ENCODE measurements at regions not wholly inside any gene's neighbourhood (a gene's known extent, or its start where the extent isn't known, plus 50 kb on each side); places are given as distances from the start of the nearest gene placed in this dataset.
"Not testable (repeated sequence)": the region's sequence is repeated elsewhere in the genome, so short reads cannot be mapped to it uniquely, and the experiment has no call there.

GRCh38 chrX:111041018-111041462 is 55.0 kb upstream of the PAK3 start:
- peak; percentile 51 to 81 for DNase-seq

DNA sequence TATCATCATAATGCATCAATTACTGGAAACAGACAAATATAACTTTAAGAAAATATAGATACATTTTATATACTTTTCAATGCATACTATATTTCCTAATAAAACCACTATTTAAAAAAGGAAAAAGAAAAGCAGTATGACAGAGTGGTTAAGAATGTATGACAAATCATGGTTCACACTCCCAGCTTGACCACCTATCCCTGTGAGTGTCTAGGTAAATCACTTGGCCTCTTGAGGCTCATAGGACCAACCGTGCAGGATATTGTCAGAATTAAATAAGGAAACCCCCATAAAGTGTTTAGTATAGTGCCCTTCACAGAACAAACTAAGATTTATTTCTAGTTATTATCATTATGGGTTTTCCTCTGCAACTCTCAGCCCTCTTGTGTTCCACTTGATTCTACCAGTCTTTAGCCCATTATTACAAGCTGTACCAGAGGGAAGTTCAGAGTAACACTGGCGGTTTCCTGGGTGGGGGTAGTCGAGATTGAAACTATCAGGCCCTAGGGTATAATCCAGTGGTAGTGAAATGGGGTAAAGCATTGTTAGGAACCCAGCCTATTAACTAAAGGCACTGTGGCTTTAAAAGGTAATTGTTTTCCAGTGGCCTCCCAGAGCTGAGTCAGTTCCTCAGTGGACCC is 55.5 kb upstream of the PAK3 start:
- peak in 1 of 2 experiments; percentile 51 for DNase-seq

- DNase-seq, result no peak
Observed at GRCh38 chrX:111039606-111040005, 56.4 kb upstream of the PAK3 start.

DNA sequence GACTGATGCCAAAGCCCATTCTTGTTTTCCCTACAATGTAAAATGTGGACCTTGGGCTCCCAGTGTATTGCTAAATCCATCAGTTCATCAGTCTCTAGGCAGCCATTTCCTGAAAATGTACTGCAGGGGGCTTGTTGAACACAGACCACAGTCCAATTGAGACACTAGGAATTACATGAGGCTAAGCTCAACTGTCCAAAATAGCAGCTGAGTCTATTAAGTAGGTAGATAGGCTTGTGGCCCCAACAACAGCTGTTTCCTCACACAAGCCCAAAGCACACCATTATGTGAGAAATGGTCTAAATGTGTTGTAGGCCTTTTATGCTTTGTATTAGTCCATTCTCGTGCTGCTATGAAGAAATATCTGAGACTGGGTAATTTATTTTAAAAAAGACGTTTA is 60.0 kb upstream of the PAK3 start:
- DNase-seq, result no peak

DNA sequence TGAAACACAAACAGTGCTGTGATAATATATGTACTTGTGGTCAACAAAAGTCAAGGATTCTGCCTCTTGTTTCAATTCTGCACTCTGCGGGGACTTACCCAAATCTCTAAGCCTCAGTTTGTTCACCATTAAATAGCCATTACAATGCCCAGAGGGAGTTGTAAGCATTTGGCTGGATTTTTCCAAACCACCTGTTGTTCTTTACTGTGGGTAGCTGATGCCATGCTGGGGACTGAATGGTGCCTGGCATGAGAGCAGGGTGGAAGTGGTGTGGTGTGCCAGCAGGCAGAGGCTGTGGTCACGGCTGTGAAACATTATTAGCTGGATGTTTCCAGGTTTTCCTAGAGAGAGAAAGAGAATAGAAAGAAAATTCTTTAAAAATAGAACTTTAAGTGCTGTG is 60.7 kb upstream of the PAK3 start:
- DNase-seq, result no peak

- not testable (repeated sequence) for DNase-seq
Observed at GRCh38 chrX:111022998-111023397, 73.0 kb upstream of the PAK3 start.

- no peak for DNase-seq
Observed at GRCh38 chrX:111020283-111020682, 75.7 kb upstream of the PAK3 start.

GRCh38 chrX:111013778-111014455 is 82.1 kb upstream of the PAK3 start:
- no peak for DNase-seq

- no peak for DNase-seq
Observed at GRCh38 chrX:111010111-111010510, 85.9 kb upstream of the PAK3 start.

DNA sequence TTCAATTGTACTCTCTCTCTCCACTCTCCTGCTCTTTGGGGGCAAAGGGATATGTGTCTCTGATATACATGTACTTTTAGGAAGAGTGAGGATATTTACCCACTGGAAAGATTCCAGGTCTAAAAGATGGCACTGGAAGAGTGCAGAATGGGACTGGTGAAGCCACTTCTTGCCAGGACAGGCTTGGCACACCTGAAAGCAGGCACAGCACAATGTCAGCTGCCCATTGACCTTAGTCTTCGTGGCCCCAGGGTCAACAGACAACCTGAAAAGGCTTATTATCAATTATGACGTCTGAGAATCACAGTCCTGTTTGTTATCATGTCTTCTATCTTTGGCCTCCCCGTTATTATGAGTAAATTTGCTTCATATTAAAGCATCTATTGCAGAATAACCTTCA is 86.7 kb upstream of the PAK3 start:
- no peak for DNase-seq

DNA sequence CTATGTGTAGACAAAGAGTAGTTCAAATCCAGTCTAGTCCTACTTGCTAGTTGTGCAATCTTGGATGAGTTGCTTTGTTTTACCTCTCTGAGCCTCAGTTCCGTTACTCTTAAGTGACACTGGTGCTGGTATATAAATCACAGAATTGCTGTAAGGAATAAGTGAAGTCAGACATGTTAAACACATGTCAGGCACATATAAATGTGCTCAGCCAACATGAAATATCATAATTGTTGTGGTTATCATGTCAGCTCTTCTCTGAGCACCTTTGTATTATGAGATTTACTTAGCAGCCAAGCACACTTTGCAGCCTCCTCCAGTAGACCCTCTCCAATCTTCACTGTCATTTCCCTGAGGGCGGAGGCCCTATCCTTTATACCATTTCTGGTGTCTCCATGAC is 87.9 kb upstream of the PAK3 start:
- no peak for DNase-seq

DNA sequence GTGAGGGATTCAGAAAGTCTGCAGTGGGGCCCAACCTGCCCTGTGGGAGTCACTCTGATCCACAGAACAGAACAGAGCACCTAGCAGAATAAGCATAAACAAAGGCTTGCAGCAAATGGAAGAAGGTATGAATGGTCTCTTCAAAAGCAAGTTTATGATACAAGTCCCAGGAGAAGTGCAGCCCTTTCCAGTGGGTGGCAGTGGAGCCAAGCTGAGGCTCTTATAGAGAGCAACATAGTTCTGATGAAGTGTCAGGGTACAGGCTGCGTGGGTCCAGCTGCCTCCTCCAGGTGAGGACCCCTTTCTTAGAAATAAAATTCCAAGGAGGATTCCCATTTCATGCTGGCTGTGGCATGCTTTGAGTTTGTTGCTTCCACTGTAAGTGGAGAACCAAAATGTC is 88.8 kb upstream of the PAK3 start:
- peak; percentile 0 to 6 for DNase-seq

GRCh38 chrX:111006116-111006515 is 89.9 kb upstream of the PAK3 start:
- peak; percentile 30 to 33 for DNase-seq

DNA sequence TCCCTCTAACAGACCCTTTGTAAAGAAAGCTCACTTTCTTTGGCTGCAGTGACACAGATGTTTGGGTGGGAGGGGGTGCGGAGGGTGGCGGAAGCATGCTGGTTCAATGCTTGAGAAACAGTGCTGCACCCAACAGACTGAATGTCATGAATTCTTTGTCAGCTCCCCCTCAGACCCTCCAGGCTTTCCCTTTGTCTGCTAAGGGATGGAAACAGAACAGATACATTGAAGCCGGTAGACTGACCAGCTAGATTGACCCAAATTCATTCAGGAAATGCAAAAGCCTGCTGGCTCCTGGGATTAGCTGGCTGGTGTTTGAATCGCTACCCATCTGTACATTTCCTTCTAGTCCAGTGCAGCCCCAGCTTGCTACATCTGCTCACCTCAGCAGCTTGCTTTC is 90.8 kb upstream of the PAK3 start:
- no peak for DNase-seq

GRCh38 chrX:111003118-111003517 is 92.9 kb upstream of the PAK3 start:
- DNase-seq, result no peak

- peak; percentile 2 to 10 for DNase-seq
Observed at GRCh38 chrX:110992611-110993010, 103.4 kb upstream of the PAK3 start.

DNA sequence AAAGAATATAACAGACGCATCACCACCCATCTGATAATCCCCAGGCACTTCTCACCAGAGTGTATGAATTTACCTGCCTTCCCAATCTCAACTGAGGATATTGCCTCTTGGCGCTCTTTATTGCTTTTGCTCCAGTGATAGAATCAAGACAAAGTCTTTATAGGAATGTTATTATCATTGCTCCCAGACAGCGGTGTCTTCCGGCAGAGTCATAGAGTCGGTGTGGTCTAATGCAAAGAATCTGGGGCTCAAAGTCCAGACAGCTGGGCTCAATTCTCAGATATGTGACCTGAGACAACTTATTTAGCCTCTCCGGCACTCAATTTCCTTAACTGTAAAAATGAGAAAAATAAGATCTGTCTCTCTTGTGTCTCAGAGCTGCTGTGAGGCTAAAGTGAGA is 106.1 kb upstream of the PAK3 start:
- DNase-seq, result no peak

- DNase-seq, result peak; percentile 16 to 23
Observed at GRCh38 chrX:110989447-110989846, 106.5 kb upstream of the PAK3 start.

DNA sequence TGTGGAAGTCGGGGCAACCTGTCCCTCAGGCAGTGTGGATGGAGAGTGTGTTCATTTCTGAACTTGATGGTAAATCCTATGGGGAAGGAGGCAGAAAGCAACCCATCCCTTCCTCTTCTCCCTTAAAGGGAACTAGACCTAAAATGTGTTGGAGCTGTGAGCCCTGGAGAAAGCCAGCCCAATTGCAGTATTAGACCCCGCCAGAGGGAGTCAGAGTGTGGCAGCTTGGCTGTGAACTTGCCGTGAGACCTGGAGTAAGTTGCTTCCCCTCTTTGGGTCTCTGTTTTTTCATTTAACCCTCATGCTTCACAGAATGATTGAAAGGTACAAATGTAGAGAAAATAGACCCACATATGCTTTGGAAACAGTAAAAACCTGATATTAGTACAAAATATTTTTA is 108.7 kb upstream of the PAK3 start:
- DNase-seq, result peak; percentile 49 to 63

- no peak for DNase-seq
Observed at GRCh38 chrX:110985470-110985869, 110.5 kb upstream of the PAK3 start.

GRCh38 chrX:110983024-110983423 is 113.0 kb upstream of the PAK3 start:
- no peak for DNase-seq

- peak; percentile 24 to 41 for DNase-seq
Observed at GRCh38 chrX:110966839-110967238, 129.2 kb upstream of the PAK3 start.

DNA sequence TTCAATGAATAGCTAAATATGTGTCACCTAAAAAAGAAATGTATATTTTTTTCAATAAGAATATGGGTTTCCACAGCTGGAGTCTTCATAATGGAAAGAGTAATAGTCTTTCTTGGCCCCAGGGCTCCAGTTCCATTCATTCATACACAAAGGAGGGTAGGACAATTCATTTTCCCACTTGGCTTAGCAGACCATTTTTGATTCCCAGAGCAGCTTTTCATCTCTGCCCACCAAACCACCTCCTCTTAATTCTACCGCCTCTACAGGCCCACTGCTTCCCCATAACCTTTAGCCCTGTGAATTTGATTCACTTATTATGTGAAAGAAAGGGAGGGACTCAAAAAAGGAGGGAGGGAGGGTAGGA is 129.9 kb upstream of the PAK3 start:
- no peak for DNase-seq

DNA sequence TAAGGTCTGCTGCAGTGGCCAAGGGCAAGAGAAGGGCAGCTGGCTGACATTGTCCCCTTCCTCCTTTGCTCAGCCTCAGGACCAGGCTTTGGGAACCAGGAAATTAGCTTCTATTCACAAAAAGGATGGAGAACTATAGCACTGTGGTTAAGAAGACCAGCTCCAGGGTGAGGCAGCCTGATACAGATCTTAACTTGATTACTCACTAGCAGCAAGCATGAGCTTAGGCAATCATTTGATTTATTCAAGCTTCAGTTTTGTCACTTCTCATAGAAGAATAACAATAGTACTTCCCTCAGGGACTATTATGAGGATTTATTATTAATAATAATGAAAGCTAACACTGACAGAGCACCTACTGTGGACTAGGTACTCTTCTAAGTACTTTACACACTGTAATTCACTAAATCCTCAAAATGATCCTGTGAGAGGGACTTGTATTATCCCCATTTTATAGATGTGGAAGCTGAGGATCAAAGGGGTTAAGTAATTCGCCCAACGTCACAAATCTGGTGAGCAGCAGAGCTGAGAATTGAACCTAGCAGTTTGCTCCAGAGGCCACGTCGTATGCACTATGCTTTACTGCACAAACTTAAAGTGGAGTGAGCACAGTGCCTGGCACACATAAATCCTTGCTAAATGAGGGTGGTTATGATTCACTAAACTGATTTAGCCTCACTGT is 130.4 kb upstream of the PAK3 start:
- DNase-seq, result no peak
